IMR-90 (cell line): ENCODE measurements at regions not wholly inside any gene's neighbourhood (a gene's known extent, or its start where the extent isn't known, plus 50 kb on each side); places are given as distances from the start of the nearest gene placed in this dataset.

Experiments used
- ATAC-seq: fragments of 200-7000 bp; cut with Tn5 transposase; 2 replicates; pipeline ENCODE4 v1.9.1; 2020; ENCODE audit warnings: low read depth, mild to moderate bottlenecking, moderate library complexity
- BruUV-seq: library from RNA; stranded (reverse); fragments of 400-500 nt; replicated peaks from 2 replicates; lab custom pipeline; 2021; lab: Mats Ljungman, UMichigan
- CTCF ChIA-PET: fragments of 300-600 bp; formaldehyde crosslinking; extraction: SDS; loops from one replicate; lab custom pipeline; 2021; ENCODE audit warnings: antibody characterized with exemption; lab: Yijun Ruan, JAX
- POLR2A ChIA-PET: fragments of 300-600 bp; sonication (Branson Sonifier 250); formaldehyde crosslinking; loops from one replicate; lab custom pipeline; 2022; ENCODE audit warnings: antibody characterized with exemption; ENCODE audit not compliant: unreplicated experiment; lab: Charles Lee
- DNase-seq: peaks from one replicate; pipeline ENCODE4 v3.0.0; 2013
- H2AFZ ChIP-seq: replicated peaks from 2 replicates; pipeline ENCODE3; 2013; ENCODE audit warnings: low read length, mild to moderate bottlenecking; ENCODE audit not compliant: poor library complexity
- H2AK5ac ChIP-seq: 2 replicates; pipeline ENCODE4 v1.6.1; 2013; ENCODE audit warnings: low read depth, low read length, inconsistent platforms
- H2AK9ac ChIP-seq: replicated peaks from 2 replicates; pipeline ENCODE3; 2013; ENCODE audit warnings: mild to moderate bottlenecking, low read depth, low read length, moderate library complexity; ENCODE audit not compliant: poor library complexity
- H2BK120ac ChIP-seq: 2 replicates; pipeline ENCODE4 v1.6.1; 2013; ENCODE audit warnings: low read depth, low read length, inconsistent platforms
- H2BK15ac ChIP-seq: 3 replicates; pipeline ENCODE4 v1.6.1; 2013; ENCODE audit warnings: low read depth, low read length, inconsistent platforms
- H2BK20ac ChIP-seq: 2 replicates; pipeline ENCODE4 v1.6.1; 2013; ENCODE audit warnings: low read depth, mild to moderate bottlenecking, inconsistent platforms, low read length, moderate library complexity
- H2BK5ac ChIP-seq: 2 replicates; pipeline ENCODE4 v1.6.1; 2013; ENCODE audit warnings: mild to moderate bottlenecking, low read depth, low read length, inconsistent platforms; ENCODE audit not compliant: poor library complexity, severe bottlenecking
- H3K14ac ChIP-seq: replicated peaks from 2 replicates; pipeline ENCODE4 v1.6.1; 2013; ENCODE audit warnings: low read depth, low read length, inconsistent platforms
- H3K18ac ChIP-seq: 2 replicates; pipeline ENCODE4 v1.6.1; 2013; ENCODE audit warnings: low read depth, low read length, control low read depth
- H3K23ac ChIP-seq: 2 replicates; pipeline ENCODE4 v1.6.1; 2013; ENCODE audit warnings: low read depth, low read length, inconsistent platforms
- H3K27ac ChIP-seq: 2 replicates; pipeline ENCODE4 v1.5.1; 2013; ENCODE audit warnings: mild to moderate bottlenecking, control low read depth, low read length; ENCODE audit not compliant: insufficient read depth
- H3K27me3 ChIP-seq: 2 replicates; pipeline ENCODE4 v1.6.1; 2013; ENCODE audit warnings: low read length; ENCODE audit not compliant: control insufficient read depth, insufficient read depth
- H3K36me3 ChIP-seq: 2 replicates; pipeline ENCODE4 v1.6.1; 2013; ENCODE audit warnings: low read length, mixed read lengths; ENCODE audit not compliant: control insufficient read depth, insufficient read depth
- H3K4ac ChIP-seq: 2 replicates; pipeline ENCODE4 v1.6.1; 2013; ENCODE audit warnings: low read depth, low read length, inconsistent platforms
- H3K4me1 ChIP-seq: 2 replicates; pipeline ENCODE4 v1.6.1; 2013; ENCODE audit warnings: low read length, mixed read lengths; ENCODE audit not compliant: control insufficient read depth, insufficient read depth
- H3K4me2 ChIP-seq: 2 replicates; pipeline ENCODE4 v1.6.1; 2013; ENCODE audit warnings: low read depth, mild to moderate bottlenecking, control low read depth, low read length, moderate library complexity
- H3K4me3 ChIP-seq: 2 replicates; pipeline ENCODE4 v1.5.1; 2013; ENCODE audit warnings: low read depth, mild to moderate bottlenecking, control low read depth, low read length, moderate library complexity; ENCODE audit not compliant: insufficient read depth
- H3K56ac ChIP-seq: 2 replicates; pipeline ENCODE4 v1.6.1; 2013; ENCODE audit warnings: low read length, inconsistent platforms; ENCODE audit not compliant: insufficient read depth; ENCODE audit errors: extremely low read depth
- H3K79me1 ChIP-seq, 2 experiments: 2 replicates each; pipeline ENCODE4 v1.6.1; 2013; ENCODE audit warnings: low read length in 2 of 2, inconsistent platforms in 1 of 2, low read depth in 1 of 2
- H3K9ac ChIP-seq: 2 replicates; pipeline ENCODE4 v1.6.1; 2013; ENCODE audit warnings: low read depth, low read length, control low read depth
- H3K9me1 ChIP-seq: 2 replicates; pipeline ENCODE4 v1.6.1; 2013; ENCODE audit warnings: low read length, inconsistent platforms; ENCODE audit not compliant: insufficient read depth
- H3K9me3 ChIP-seq: 2 replicates; pipeline ENCODE4 v1.6.1; 2013; ENCODE audit warnings: low read length; ENCODE audit not compliant: control insufficient read depth, insufficient read depth
- H4K20me1 ChIP-seq: 2 replicates; pipeline ENCODE4 v1.6.1; 2013; ENCODE audit warnings: low read length, inconsistent platforms; ENCODE audit not compliant: insufficient read depth
- H4K5ac ChIP-seq: 2 replicates; pipeline ENCODE4 v1.6.1; 2013; ENCODE audit warnings: mild to moderate bottlenecking, low read depth, low read length, control low read depth
- H4K8ac ChIP-seq, 2 experiments: 2 replicates each; pipeline ENCODE4 v1.6.1; 2013; ENCODE audit warnings: low read depth in 2 of 2, low read length in 2 of 2, control low read depth in 1 of 2, inconsistent platforms in 1 of 2
- H4K91ac ChIP-seq: 2 replicates; pipeline ENCODE4 v1.6.1; 2013; ENCODE audit warnings: low read depth, low read length, inconsistent platforms; ENCODE audit not compliant: insufficient read depth
- CHD1 ChIP-seq: IDR thresholded peaks from 2 replicates; pipeline ENCODE4 v1.6.1; 2012; ENCODE audit warnings: low read depth, low read length, improper control_type of control experiment
- WGBS, 2 experiments: methylation state at CpG; one replicate each; pipeline versions ENCODE4 v1.1.5 to v1.1.7; 2013; ENCODE audit warnings: missing lambda C conversion rate in 2 of 2; ENCODE audit not compliant: insufficient read length in 1 of 2; ENCODE audit errors: extremely low coverage in 2 of 2; 5-methylcytosine and 5-hydroxymethylcytosine counted together
- dilution Hi-C: fragments of 300-500 bp; cut with HindIII; formaldehyde crosslinking; loops from one replicate; pipeline ENCODE4 v1.14.3; 2018; ENCODE audit warnings: low sequenced_read_pairs; ENCODE audit not compliant: unreplicated experiment
- in situ Hi-C: fragments of 300-500 bp; cut with MboI; formaldehyde crosslinking; loops from 3 replicates; pipeline ENCODE4 v1.14.3; 2019; ENCODE audit warnings: low sequenced_read_pairs, inconsistent platforms, mixed read lengths
- intact Hi-C: fragments of 100-400 bp; cut with micrococcal nuclease; formaldehyde crosslinking; loops from 2 replicates; pipeline ENCODE4 v1.10.0; 2022

DNA sequence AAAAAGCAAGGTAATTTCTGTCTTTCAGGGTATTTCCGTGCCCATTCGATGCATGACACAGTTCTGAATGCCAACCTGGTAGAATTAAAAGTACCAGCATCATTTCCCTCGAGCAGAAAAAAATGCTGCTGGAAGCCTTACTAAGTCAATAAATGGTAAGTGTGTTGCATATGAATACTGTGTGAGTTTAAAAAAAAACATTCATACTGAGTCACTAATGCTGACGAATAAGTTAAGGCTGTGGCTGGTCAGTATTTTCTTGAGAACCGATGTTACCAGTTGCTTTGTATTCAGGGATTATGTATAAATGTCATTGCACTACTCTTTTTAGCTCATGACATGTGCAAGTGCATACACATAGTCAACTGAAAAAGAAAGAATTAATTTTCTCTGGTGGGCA is 710.2 kb downstream of the TRHDE start:
- H3K79me1 ChIP-seq = no peaks in the 10 kb centered on the region
- no peak overlapping the region for H4K8ac ChIP-seq
- no peak overlapping the region for H3K23ac ChIP-seq
- H2BK5ac ChIP-seq = no peak overlapping the region
- no peak overlapping the region for H2AK9ac ChIP-seq
- H2BK15ac ChIP-seq = no peak overlapping the region
- no peak overlapping the region for H4K91ac ChIP-seq
- no peak for TF ChIP-seq CHD1
- H3K27me3 ChIP-seq = no peaks in the 10 kb centered on the region
- dilution Hi-C loops = no loop called here
- H2AFZ ChIP-seq = no peak overlapping the region
- no peak overlapping the region for H2BK20ac ChIP-seq
- intact Hi-C loops = no loop called here
- in situ Hi-C loops = no loop called here
- no peak overlapping the region for H3K27ac ChIP-seq
- H3K9me1 ChIP-seq = no peaks in the 10 kb centered on the region
- no peak overlapping the region for H3K14ac ChIP-seq
- POLR2A ChIA-PET = no interaction called here
- no peak overlapping the region for H3K4ac ChIP-seq
- no peaks in the 10 kb centered on the region for H3K36me3 ChIP-seq
- no peaks in the 10 kb centered on the region for H3K9me3 ChIP-seq
- no peak overlapping the region for H4K5ac ChIP-seq
- H3K56ac ChIP-seq = no peak overlapping the region
- H3K4me1 ChIP-seq = no peaks in the 10 kb centered on the region
- CTCF ChIA-PET = no interaction called here
- H2AK5ac ChIP-seq = no peak overlapping the region
- H3K4me3 ChIP-seq = no peak overlapping the region
- ATAC-seq (no peak), DNase-seq (no peak)
- H3K4me2 ChIP-seq = no peak overlapping the region
- no peak overlapping the region for H2BK120ac ChIP-seq
- BruUV-seq = no TSS peak
- H3K9ac ChIP-seq = no peak overlapping the region
- no peaks in the 10 kb centered on the region for H4K20me1 ChIP-seq
- no peak overlapping the region for H3K18ac ChIP-seq
- no CpG with 5 or more reads among the region's 5 CpGs for WGBS, 2 experiments
